G401 (cell line): ENCODE measurements at regions not wholly inside any gene's neighbourhood (a gene's known extent, or its start where the extent isn't known, plus 50 kb on each side); places are given as distances from the start of the nearest gene placed in this dataset.
A peak's percentile ranks its signal among the peaks of the same experiment; 100 is the strongest.
"Not testable (repeated sequence)": the region's sequence is repeated elsewhere in the genome, so short reads cannot be mapped to it uniquely, and the experiment has no call there.

Source experiments
- DNase-seq: peaks from one replicate; pipeline ENCODE4 v3.0.0-alpha.2; 2015; ENCODE audit warnings: low spot score
- in situ Hi-C: cut with HindIII; loops from 2 replicates; pipeline ENCODE4 v1.10.0; 2016; ENCODE audit warnings: low sequenced_read_pairs, mixed read lengths

- in situ Hi-C loops: no loop called here
- peak; percentile 95 for DNase-seq
These were observed 84.3 kb upstream of the MAP4K4 start for GRCh38 chr2:101613056-101613704.

- in situ Hi-C loops: no loop called here
- DNase-seq: no peak
These were observed 85.5 kb upstream of the MAP4K4 start for GRCh38 chr2:101612019-101612418.

- no peak for DNase-seq
- in situ Hi-C loops: no loop called here
These were observed 86.7 kb upstream of the MAP4K4 start for GRCh38 chr2:101610750-101611315.

- in situ Hi-C loops: no loop called here
- no peak for DNase-seq
These were observed 88.1 kb upstream of the MAP4K4 start for GRCh38 chr2:101609433-101609832.

- no peak for DNase-seq
- in situ Hi-C loops: no loop called here
These were observed 88.8 kb upstream of the MAP4K4 start for GRCh38 chr2:101608408-101609310.

- peak; percentile 84 for DNase-seq
- in situ Hi-C loops: no loop called here
These were observed 100.1 kb upstream of the MAP4K4 start for GRCh38 chr2:101597347-101597944.

GRCh38 chr2:101596333-101596732, 101.2 kb upstream of the MAP4K4 start:
- no peak for DNase-seq
- in situ Hi-C loops: no loop called here

- DNase-seq: no peak
- in situ Hi-C loops: no loop called here
These were observed 110.3 kb upstream of the MAP4K4 start for GRCh38 chr2:101587251-101587650.

- in situ Hi-C loops: no loop called here
These were observed 108.9 kb upstream of the RFX8 start for GRCh38 chr2:101583861-101584260.

GRCh38 chr2:101581675-101582299, 106.9 kb upstream of the RFX8 start:
- in situ Hi-C loops: no loop called here
- no peak for DNase-seq

More at GRCh38 chr2:101583861-101584260, 108.9 kb upstream of the RFX8 start:
- no peak for DNase-seq

- DNase-seq: peak; percentile 44
- in situ Hi-C loops: no loop called here
These were observed 105.6 kb upstream of the RFX8 start for GRCh38 chr2:101580528-101580927.

- in situ Hi-C loops: no loop called here
- no peak for DNase-seq
These were observed 103.8 kb upstream of the RFX8 start for GRCh38 chr2:101578671-101579070.

- DNase-seq, in situ Hi-C loops: not testable (repeated sequence)
These were observed 103.2 kb upstream of the RFX8 start for GRCh38 chr2:101578135-101578534.

GRCh38 chr2:101577173-101577572, 102.3 kb upstream of the RFX8 start:
- in situ Hi-C loops: no loop called here
- no peak for DNase-seq

GRCh38 chr2:101574622-101575021, 99.7 kb upstream of the RFX8 start:
- in situ Hi-C loops: no loop called here
- DNase-seq: no peak

GRCh38 chr2:101571951-101572350, 97.0 kb upstream of the RFX8 start:
- in situ Hi-C loops: no loop called here
- no peak for DNase-seq

GRCh38 chr2:101569886-101570520, 95.1 kb upstream of the RFX8 start:
- in situ Hi-C loops: no loop called here
- no peak for DNase-seq

- no peak for DNase-seq
- in situ Hi-C loops: no loop called here
These were observed 94.1 kb upstream of the RFX8 start for GRCh38 chr2:101568969-101569368.

GRCh38 chr2:101566632-101567228, 91.8 kb upstream of the RFX8 start:
- in situ Hi-C loops: no loop called here
- DNase-seq: no peak
